MM.1S (cell line): ENCODE measurements at regions not wholly inside any gene's neighbourhood (a gene's known extent, or its start where the extent isn't known, plus 50 kb on each side); places are given as distances from the start of the nearest gene placed in this dataset.

Experiments used
- DNase-seq: peaks from one replicate; pipeline ENCODE4 v3.0.0-alpha.2; 2015
- H2AFZ ChIP-seq: fragments of 300-600 bp; sonication (generic); 2 replicates; pipeline ENCODE4 v1.6.0; 2016; ENCODE audit warnings: antibody characterized with exemption, low read length
- H3F3A ChIP-seq: fragments of 300-600 bp; sonication (generic); 2 replicates; pipeline ENCODE4 v1.6.1; 2016; ENCODE audit warnings: mild to moderate bottlenecking, antibody characterized with exemption, low read length, moderate library complexity, mixed read lengths; ENCODE audit not compliant: insufficient read depth
- H3K27ac ChIP-seq: fragments of 300-600 bp; sonication (generic); 2 replicates; pipeline ENCODE4 v1.5.1; 2016; ENCODE audit warnings: mild to moderate bottlenecking, low read length
- H3K27me3 ChIP-seq: fragments of 300-600 bp; sonication (generic); replicated peaks from 2 replicates; pipeline ENCODE4 v1.6.0; 2016; ENCODE audit warnings: low read length; ENCODE audit not compliant: insufficient read depth
- H3K36me3 ChIP-seq: fragments of 300-600 bp; sonication (generic); replicated peaks from 2 replicates; pipeline ENCODE4 v1.6.1; 2016; ENCODE audit warnings: mild to moderate bottlenecking, low read length, mixed read lengths; ENCODE audit not compliant: insufficient read depth
- H3K4me1 ChIP-seq: fragments of 300-600 bp; sonication (generic); 2 replicates; pipeline ENCODE4 v1.6.1; 2016; ENCODE audit warnings: low read length, mixed read lengths
- H3K4me2 ChIP-seq: fragments of 300-600 bp; sonication (generic); 2 replicates; pipeline ENCODE4 v1.6.0; 2016; ENCODE audit warnings: low read depth, low read length
- H3K4me3 ChIP-seq: fragments of 300-600 bp; sonication (generic); 2 replicates; pipeline ENCODE4 v1.5.1; 2016; ENCODE audit warnings: low read length, mixed read lengths
- H3K79me2 ChIP-seq: fragments of 300-600 bp; sonication (generic); 2 replicates; pipeline ENCODE4 v1.6.1; 2016; ENCODE audit warnings: mixed run types, low read length, mixed read lengths
- H3K9ac ChIP-seq: fragments of 300-600 bp; sonication (generic); 2 replicates; pipeline ENCODE4 v1.6.1; 2016; ENCODE audit warnings: low read length, mixed read lengths
- H3K9me2 ChIP-seq: fragments of 300-600 bp; sonication (generic); replicated peaks from 2 replicates; pipeline ENCODE4 v1.6.1; 2016; ENCODE audit warnings: mild to moderate bottlenecking, low read length, mixed read lengths; ENCODE audit not compliant: insufficient read depth
- H3K9me3 ChIP-seq: fragments of 300-600 bp; sonication (generic); replicated peaks from 2 replicates; pipeline ENCODE4 v1.6.1; 2016; ENCODE audit warnings: mild to moderate bottlenecking, low read length, mixed read lengths; ENCODE audit not compliant: insufficient read depth
- H4K20me1 ChIP-seq: fragments of 300-600 bp; sonication (generic); 2 replicates; pipeline ENCODE4 v1.6.1; 2016; ENCODE audit warnings: mild to moderate bottlenecking, low read length, moderate library complexity, mixed read lengths; ENCODE audit not compliant: insufficient read depth
- CTCF ChIP-seq: fragments of 300-600 bp; sonication (generic); IDR thresholded peaks from 2 replicates; pipeline ENCODE4 v1.5.1; 2016; ENCODE audit warnings: antibody characterized with exemption, low read length, mixed read lengths
- EZH2 ChIP-seq: fragments of 300-600 bp; sonication (generic); optimal IDR thresholded peaks from 2 replicates; pipeline ENCODE3; 2017; ENCODE audit warnings: low read depth, mild to moderate bottlenecking, antibody characterized with exemption, low read length, mixed read lengths
- EZH2phosphoT487 ChIP-seq: fragments of 300-600 bp; sonication (generic); IDR thresholded peaks from 2 replicates; pipeline ENCODE4 v1.6.1; 2018; ENCODE audit warnings: antibody characterized with exemption, low read length

DNA sequence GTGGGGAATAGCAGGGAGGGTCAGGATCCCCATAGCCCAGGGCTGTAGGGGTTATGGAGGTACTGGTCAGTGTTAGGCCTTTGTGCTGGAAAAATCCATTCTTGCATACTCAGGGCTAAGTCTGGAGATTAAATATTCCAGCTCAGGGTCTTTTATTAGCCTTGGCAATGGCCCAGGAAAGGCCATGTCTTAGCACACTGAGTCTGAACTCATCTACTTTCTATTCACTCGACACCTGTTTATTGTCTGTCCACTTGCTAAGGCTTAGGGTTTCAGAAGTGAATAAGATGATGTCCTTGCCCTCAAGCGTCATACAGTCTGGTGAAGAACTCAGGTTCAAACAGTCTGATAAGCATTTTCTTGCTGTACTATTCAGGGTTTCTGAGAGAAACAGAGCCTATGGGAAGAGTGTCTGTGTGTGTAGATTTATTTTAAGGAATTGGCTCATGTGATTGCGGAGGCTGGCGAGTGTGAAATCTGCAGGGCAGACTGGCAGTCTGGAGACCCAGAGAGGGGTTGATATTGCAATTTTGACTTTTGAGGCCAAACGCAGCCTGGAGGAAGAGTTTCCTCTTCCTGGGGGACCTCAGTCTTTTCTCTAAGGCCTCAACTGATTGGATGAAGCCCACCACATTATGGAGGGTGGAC lies 135.8 kb downstream of the RAMP3 start:
- H3K9me3 ChIP-seq, result no peaks in the 10 kb centered on the region
- H3K4me3 ChIP-seq, result no peak overlapping the region
- no peak overlapping the region for H3K4me2 ChIP-seq
- no peaks in the 10 kb centered on the region for H3K36me3 ChIP-seq
- H3K27ac ChIP-seq, result no peak overlapping the region
- no peak for DNase-seq
- no peak for TF ChIP-seq EZH2
- no peak for TF ChIP-seq EZH2phosphoT487
- TF ChIP-seq CTCF, result no peak
- no peaks in the 10 kb centered on the region for H3K4me1 ChIP-seq
- H3K79me2 ChIP-seq, result no peaks in the 10 kb centered on the region
- no peak overlapping the region for H2AFZ ChIP-seq
- H3K9ac ChIP-seq, result no peak overlapping the region
- no peaks in the 10 kb centered on the region for H4K20me1 ChIP-seq
- H3K27me3 ChIP-seq, result no peaks in the 10 kb centered on the region
- no peaks in the 10 kb centered on the region for H3F3A ChIP-seq
- no peaks in the 10 kb centered on the region for H3K9me2 ChIP-seq

GRCh38 chr7:45294559-45294958 lies 137.0 kb downstream of the RAMP3 start:
- H3K36me3 ChIP-seq, result no peaks in the 10 kb centered on the region

DNA sequence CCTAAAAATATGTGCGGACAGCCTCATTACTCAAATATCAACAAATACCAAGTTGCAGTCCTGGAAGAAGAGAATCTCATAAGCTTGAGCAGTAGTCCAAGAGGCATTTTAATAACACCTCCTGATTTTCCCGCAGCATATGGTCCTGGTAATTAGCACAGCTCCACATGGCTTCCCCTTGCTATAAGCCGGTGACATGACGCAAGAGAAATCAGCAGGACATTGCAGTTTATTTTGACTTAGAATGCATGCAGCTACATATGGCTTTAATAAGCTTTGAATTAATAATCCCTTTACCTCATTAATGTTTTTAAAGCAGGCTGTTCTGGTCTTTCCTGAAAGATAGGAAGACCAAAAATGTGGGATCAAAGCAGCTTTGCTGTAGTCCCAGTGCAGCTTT lies 137.6 kb downstream of the RAMP3 start:
- H3F3A ChIP-seq, result no peaks in the 10 kb centered on the region
- H3K9ac ChIP-seq, result no peak overlapping the region
- H3K9me3 ChIP-seq, result no peaks in the 10 kb centered on the region
- no peaks in the 10 kb centered on the region for H3K9me2 ChIP-seq
- H3K36me3 ChIP-seq, result no peaks in the 10 kb centered on the region
- H3K4me3 ChIP-seq, result no peak overlapping the region
- TF ChIP-seq CTCF (no peak), EZH2 (no peak)
- H3K79me2 ChIP-seq, result no peaks in the 10 kb centered on the region
- DNase-seq, result no peak
- H2AFZ ChIP-seq, result no peak overlapping the region
- H3K4me1 ChIP-seq, result no peaks in the 10 kb centered on the region
- H3K27ac ChIP-seq, result no peak overlapping the region
- H3K27me3 ChIP-seq, result no peaks in the 10 kb centered on the region
- H4K20me1 ChIP-seq, result no peaks in the 10 kb centered on the region
- no peak overlapping the region for H3K4me2 ChIP-seq

More at GRCh38 chr7:45294559-45294958, 137.0 kb downstream of the RAMP3 start:
- Histone ChIP-seq H4K20me1 (no peaks in the 10 kb centered on the region), H3F3A (no peaks in the 10 kb centered on the region), H3K4me3 (no peak overlapping the region), H2AFZ (no peak overlapping the region), H3K27me3 (no peaks in the 10 kb centered on the region), H3K4me2 (no peak overlapping the region), H3K79me2 (no peaks in the 10 kb centered on the region), H3K9ac (no peak overlapping the region), H3K27ac (no peak overlapping the region), H3K9me3 (no peaks in the 10 kb centered on the region), H3K9me2 (no peaks in the 10 kb centered on the region), H3K4me1 (no peaks in the 10 kb centered on the region)
- no peak for DNase-seq
- no peak for TF ChIP-seq CTCF
- no peak for TF ChIP-seq EZH2
- TF ChIP-seq EZH2phosphoT487, result no peak
